Fibroblast of lung (primary cell): ENCODE measurements at regions not wholly inside any gene's neighbourhood (a gene's known extent, or its start where the extent isn't known, plus 50 kb on each side); places are given as distances from the start of the nearest gene placed in this dataset.

Experiments
- CTCF ChIP-seq, 2 donors: IDR thresholded peaks in 1 of 2; conservative IDR thresholded peaks in 1 of 2; 1 replicate in 1 of 2; 2 replicates in 1 of 2; pipeline ENCODE4 v1.5.1; 2011 to 2012; ENCODE audit warnings: low read length in 2 of 2, control low read depth in 1 of 2, inconsistent platforms in 1 of 2, low read depth in 1 of 2, mild to moderate bottlenecking in 1 of 2
- EZH2 ChIP-seq: IDR thresholded peaks from 2 replicates; pipeline ENCODE4 v1.5.1; 2012; ENCODE audit warnings: low read length, control low read depth, mild to moderate bottlenecking; ENCODE audit errors: missing control alignments

GRCh38 chr21:16059981-16060380 lies 330.2 kb downstream of the USP25 start:
- no peak for TF ChIP-seq CTCF (conservative IDR thresholded peaks at IDR 0.05 in 1 of 2, IDR thresholded peaks at IDR 0.05 in 1 of 2; ENCODE audit: low read depth in 1 of 2, low read length in 2 of 2)
- TF ChIP-seq EZH2, result no peak
